BJ (cell line): ENCODE measurements at regions not wholly inside any gene's neighbourhood (a gene's known extent, or its start where the extent isn't known, plus 50 kb on each side); places are given as distances from the start of the nearest gene placed in this dataset.

Experiments used
- CTCF ChIA-PET: fragments of 350-600 bp; formaldehyde crosslinking; extraction: SDS; loops from one replicate; lab custom pipeline; 2021; ENCODE audit warnings: antibody characterized with exemption, inconsistent platforms; lab: Yijun Ruan, JAX
- POLR2A ChIA-PET: fragments of 300-600 bp; sonication (Branson Sonifier 250); formaldehyde crosslinking; extraction: SDS; loops from one replicate; lab custom pipeline; 2021; ENCODE audit warnings: antibody characterized with exemption; lab: Charles Lee
- DNase-seq: peaks from one replicate; pipeline ENCODE4 v3.0.0-alpha.2; 2011; ENCODE audit warnings: low read depth
- H3K27me3 ChIP-seq: 2 replicates; pipeline ENCODE4 v1.6.0; 2011; ENCODE audit warnings: low read length; ENCODE audit not compliant: control insufficient read depth, insufficient read depth
- H3K36me3 ChIP-seq: 2 replicates; pipeline ENCODE4 v1.5.1; 2011; ENCODE audit warnings: low read length; ENCODE audit not compliant: control insufficient read depth, insufficient read depth
- H3K4me3 ChIP-seq: 2 replicates; pipeline ENCODE4 v1.5.1; 2011; ENCODE audit warnings: low read depth, mild to moderate bottlenecking, control low read depth, low read length
- CTCF ChIP-seq: IDR thresholded peaks from 2 replicates; pipeline ENCODE4 v1.5.1; 2011; ENCODE audit warnings: low read depth, mild to moderate bottlenecking, control low read depth, inconsistent platforms, low read length, moderate library complexity; ENCODE audit not compliant: insufficient read depth

GRCh38 chr18:72223733-72224132, 320.4 kb downstream of the CBLN2 start:
- ChIA-PET CTCF (no interaction called here), POLR2A (no interaction called here)
- Histone ChIP-seq H3K27me3 (no peaks in the 10 kb centered on the region), H3K36me3 (no peaks in the 10 kb centered on the region), H3K4me3 (no peak overlapping the region)
- DNase-seq = no peak
- no peak for TF ChIP-seq CTCF

GRCh38 chr18:72208920-72209676, 335.0 kb downstream of the CBLN2 start:
- CTCF ChIA-PET = no interaction called here
- POLR2A ChIA-PET = no interaction called here

GRCh38 chr18:72207280-72207679, 336.9 kb downstream of the CBLN2 start:
- POLR2A ChIA-PET = no interaction called here

More at GRCh38 chr18:72208920-72209676, 335.0 kb downstream of the CBLN2 start:
- TF ChIP-seq CTCF = no peak
- no peaks in the 10 kb centered on the region for H3K27me3 ChIP-seq
- no peaks in the 10 kb centered on the region for H3K36me3 ChIP-seq
- H3K4me3 ChIP-seq = no peak overlapping the region
- no peak for DNase-seq

GRCh38 chr18:72206814-72207213, 337.3 kb downstream of the CBLN2 start:
- Histone ChIP-seq H3K4me3 (no peak overlapping the region), H3K27me3 (no peaks in the 10 kb centered on the region), H3K36me3 (no peaks in the 10 kb centered on the region)
- no peak for TF ChIP-seq CTCF
- ChIA-PET POLR2A (no interaction called here), CTCF (no interaction called here)
- DNase-seq = no peak

More at GRCh38 chr18:72207280-72207679, 336.9 kb downstream of the CBLN2 start:
- CTCF ChIA-PET = no interaction called here
- Histone ChIP-seq H3K36me3 (no peaks in the 10 kb centered on the region), H3K4me3 (no peak overlapping the region), H3K27me3 (no peaks in the 10 kb centered on the region)
- no peak for DNase-seq
- no peak for TF ChIP-seq CTCF

- ChIA-PET CTCF (no interaction called here), POLR2A (no interaction called here)
- no peaks in the 10 kb centered on the region for H3K36me3 ChIP-seq
- no peak overlapping the region for H3K4me3 ChIP-seq
- no peaks in the 10 kb centered on the region for H3K27me3 ChIP-seq
- DNase-seq = no peak
- TF ChIP-seq CTCF = no peak
Measured at GRCh38 chr18:72201032-72201431, 343.1 kb downstream of the CBLN2 start.
